ENCODE measurements at regions not wholly inside any gene's neighbourhood (a gene's known extent, or its start where the extent isn't known, plus 50 kb on each side); places are given as distances from the start of the nearest gene placed in this dataset.

DNA sequence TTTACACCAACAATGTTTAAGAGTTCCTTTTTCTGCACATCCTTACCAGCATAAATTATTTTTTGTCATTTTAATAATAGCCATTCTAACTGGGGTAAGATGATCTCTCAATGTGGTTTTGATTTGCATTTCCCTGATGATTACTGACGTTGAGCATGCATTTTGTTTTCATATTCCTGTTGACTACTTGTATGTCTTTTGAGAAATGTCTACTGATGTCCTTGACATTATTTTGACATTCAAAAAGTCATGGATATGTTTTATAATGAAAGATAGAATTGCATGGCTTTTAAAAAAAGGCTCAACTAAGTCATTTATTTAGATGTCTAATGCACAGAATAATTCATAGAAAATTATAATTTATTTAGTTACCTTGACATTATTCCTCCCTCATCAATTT is 381.6 kb upstream of the C9orf72 start:
- Histone ChIP-seq H3K4me1 (replicated peaks; ENCODE audit: insufficient read depth) (no peaks in the 10 kb centered on the region), H3K4me2 (no peak overlapping the region), H2AFZ (no peak overlapping the region), H3K4me3 (no peak overlapping the region), H3K79me2 (ENCODE audit: low read depth) (no peaks in the 10 kb centered on the region), H3K27me3 (ENCODE audit: insufficient read depth, low read depth) (no peaks in the 10 kb centered on the region), H3F3A (ENCODE audit: insufficient read depth, low read depth) (no peaks in the 10 kb centered on the region), H4K20me1 (ENCODE audit: insufficient read depth) (no peaks in the 10 kb centered on the region), H3K36me3 (ENCODE audit: low read depth) (no peaks in the 10 kb centered on the region), H3K27ac (no peak overlapping the region), H3K9me3 (ENCODE audit: insufficient read depth, low read depth) (no peaks in the 10 kb centered on the region), H3K9me2 (ENCODE audit: insufficient read depth) (no peaks in the 10 kb centered on the region)
- ChIA-PET CTCF (no interaction called here), POLR2A (ENCODE audit: unreplicated experiment) (no interaction called here)
- BruUV-seq (replicated peaks) = no TSS peak
- TF ChIP-seq EZH2 (IDR thresholded peaks at IDR 0.05; ENCODE audit: low read depth) = no peak
- TF ChIP-seq, protein P1, sequence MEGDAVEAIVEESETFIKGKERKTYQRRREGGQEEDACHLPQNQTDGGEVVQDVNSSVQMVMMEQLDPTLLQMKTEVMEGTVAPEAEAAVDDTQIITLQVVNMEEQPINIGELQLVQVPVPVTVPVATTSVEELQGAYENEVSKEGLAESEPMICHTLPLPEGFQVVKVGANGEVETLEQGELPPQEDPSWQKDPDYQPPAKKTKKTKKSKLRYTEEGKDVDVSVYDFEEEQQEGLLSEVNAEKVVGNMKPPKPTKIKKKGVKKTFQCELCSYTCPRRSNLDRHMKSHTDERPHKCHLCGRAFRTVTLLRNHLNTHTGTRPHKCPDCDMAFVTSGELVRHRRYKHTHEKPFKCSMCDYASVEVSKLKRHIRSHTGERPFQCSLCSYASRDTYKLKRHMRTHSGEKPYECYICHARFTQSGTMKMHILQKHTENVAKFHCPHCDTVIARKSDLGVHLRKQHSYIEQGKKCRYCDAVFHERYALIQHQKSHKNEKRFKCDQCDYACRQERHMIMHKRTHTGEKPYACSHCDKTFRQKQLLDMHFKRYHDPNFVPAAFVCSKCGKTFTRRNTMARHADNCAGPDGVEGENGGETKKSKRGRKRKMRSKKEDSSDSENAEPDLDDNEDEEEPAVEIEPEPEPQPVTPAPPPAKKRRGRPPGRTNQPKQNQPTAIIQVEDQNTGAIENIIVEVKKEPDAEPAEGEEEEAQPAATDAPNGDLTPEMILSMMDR (conservative IDR thresholded peaks at IDR 0.05) = no peak
- DNase-seq = no peak
- intact Hi-C loops (cut with micrococcal nuclease; ENCODE audit: unreplicated experiment) = no loop called here

DNA sequence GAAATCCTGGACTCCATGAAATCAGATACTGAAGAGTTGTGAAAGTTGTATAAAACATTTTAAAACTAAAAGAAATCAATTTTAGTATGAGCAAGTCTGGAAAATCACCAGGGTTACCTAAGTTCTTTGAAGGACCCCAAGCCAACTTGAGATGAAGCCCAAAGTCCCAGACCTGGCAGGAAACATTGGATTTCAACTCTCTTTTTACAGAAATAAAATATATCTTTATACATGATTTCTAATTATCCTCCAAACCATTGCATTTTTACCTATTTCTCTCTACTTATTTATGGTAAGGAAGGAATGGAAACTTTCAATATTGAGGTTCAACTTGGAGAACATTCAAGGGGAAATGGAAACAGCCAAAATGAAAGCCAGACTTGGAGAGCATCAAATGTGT is 390.6 kb upstream of the C9orf72 start:
- ChIA-PET POLR2A (ENCODE audit: unreplicated experiment) (no interaction called here), CTCF (no interaction called here)
- Histone ChIP-seq H3K4me3 (no peak overlapping the region), H3K9me3 (ENCODE audit: insufficient read depth, low read depth) (no peaks in the 10 kb centered on the region), H2AFZ (no peak overlapping the region), H3K4me1 (replicated peaks; ENCODE audit: insufficient read depth) (no peaks in the 10 kb centered on the region), H3F3A (ENCODE audit: insufficient read depth, low read depth) (no peaks in the 10 kb centered on the region), H3K27me3 (ENCODE audit: insufficient read depth, low read depth) (no peaks in the 10 kb centered on the region), H3K79me2 (ENCODE audit: low read depth) (no peaks in the 10 kb centered on the region), H3K36me3 (ENCODE audit: low read depth) (no peaks in the 10 kb centered on the region), H4K20me1 (ENCODE audit: insufficient read depth) (no peaks in the 10 kb centered on the region), H3K27ac (no peak overlapping the region), H3K4me2 (no peak overlapping the region), H3K9me2 (ENCODE audit: insufficient read depth) (no peaks in the 10 kb centered on the region)
- BruUV-seq (replicated peaks) = no TSS peak
- TF ChIP-seq, protein P1 (conservative IDR thresholded peaks at IDR 0.05) = no peak
- no peak for TF ChIP-seq EZH2 (IDR thresholded peaks at IDR 0.05; ENCODE audit: low read depth)
- intact Hi-C loops (cut with micrococcal nuclease; ENCODE audit: unreplicated experiment) = no loop called here
- no peak for DNase-seq

DNA sequence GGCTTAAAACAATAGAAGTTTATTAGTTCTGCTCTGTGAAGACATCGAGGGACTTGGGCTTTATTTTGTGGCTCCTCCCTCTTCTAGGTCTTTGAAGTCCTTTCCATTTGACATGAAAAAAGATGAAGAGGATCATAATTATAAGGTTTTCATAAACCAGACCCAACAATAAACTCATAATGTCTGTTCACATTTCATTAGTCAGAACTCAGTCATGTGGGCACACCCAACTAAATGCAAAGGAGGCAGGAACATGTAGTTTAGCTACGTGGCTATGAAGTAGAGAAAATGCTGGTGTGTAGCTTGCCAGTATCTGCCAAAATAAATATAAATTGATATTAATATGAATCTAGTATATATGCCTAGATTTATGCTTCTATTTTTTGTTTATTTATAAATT is 393.9 kb upstream of the C9orf72 start:
- BruUV-seq (replicated peaks) = no TSS peak
- H3K4me2 ChIP-seq = no peak overlapping the region
- intact Hi-C loops (cut with micrococcal nuclease; ENCODE audit: unreplicated experiment) = no loop called here
- no peak overlapping the region for H2AFZ ChIP-seq
- H3K9me2 ChIP-seq (ENCODE audit: insufficient read depth) = no peaks in the 10 kb centered on the region
- H3K27me3 ChIP-seq (ENCODE audit: insufficient read depth, low read depth) = no peaks in the 10 kb centered on the region
- no peak overlapping the region for H3K4me3 ChIP-seq
- H3F3A ChIP-seq (ENCODE audit: insufficient read depth, low read depth) = no peaks in the 10 kb centered on the region
- TF ChIP-seq, protein P1 (conservative IDR thresholded peaks at IDR 0.05) = no peak
- no peak for TF ChIP-seq EZH2 (IDR thresholded peaks at IDR 0.05; ENCODE audit: low read depth)
- ChIA-PET POLR2A (ENCODE audit: unreplicated experiment) (no interaction called here), CTCF (no interaction called here)
- no peaks in the 10 kb centered on the region for H3K79me2 ChIP-seq (ENCODE audit: low read depth)
- H3K9me3 ChIP-seq (ENCODE audit: insufficient read depth, low read depth) = no peaks in the 10 kb centered on the region
- no peaks in the 10 kb centered on the region for H3K4me1 ChIP-seq (replicated peaks; ENCODE audit: insufficient read depth)
- no peaks in the 10 kb centered on the region for H3K36me3 ChIP-seq (ENCODE audit: low read depth)
- H4K20me1 ChIP-seq (ENCODE audit: insufficient read depth) = no peaks in the 10 kb centered on the region
- H3K27ac ChIP-seq = no peak overlapping the region
- no peak for DNase-seq

Measured in PC-9 (cell line).